GM21786 (cell line): ENCODE measurements at regions not wholly inside any gene's neighbourhood (a gene's known extent, or its start where the extent isn't known, plus 50 kb on each side); places are given as distances from the start of the nearest gene placed in this dataset.
A peak's percentile ranks its signal among the peaks of the same experiment; 100 is the strongest.
"Not testable (repeated sequence)": the region's sequence is repeated elsewhere in the genome, so short reads cannot be mapped to it uniquely, and the experiment has no call there.

Source experiments
- ATAC-seq: cut with Tn5 transposase; IDR thresholded peaks from one replicate; pipeline ENCODE4 v1.9.1; 2021; ENCODE audit not compliant: unreplicated experiment

GRCh38 chr6:134642279-134642678, 307.6 kb downstream of the ALDH8A1 start:
- no peak for ATAC-seq

- ATAC-seq = peak; percentile 71
Measured at GRCh38 chr6:134640975-134641429, 308.9 kb downstream of the ALDH8A1 start.

GRCh38 chr6:134640229-134640628, 309.7 kb downstream of the ALDH8A1 start:
- no peak for ATAC-seq

GRCh38 chr6:134637847-134638437, 312.0 kb downstream of the ALDH8A1 start:
- no peak for ATAC-seq

- ATAC-seq = no peak
Measured at GRCh38 chr6:134637282-134637681, 312.6 kb downstream of the ALDH8A1 start.

- peak; percentile 60 for ATAC-seq
Measured at GRCh38 chr6:134636186-134636799, 313.6 kb downstream of the ALDH8A1 start.

GRCh38 chr6:134634966-134635365, 314.9 kb downstream of the ALDH8A1 start:
- no peak for ATAC-seq

GRCh38 chr6:134634466-134634865, 315.4 kb downstream of the ALDH8A1 start:
- no peak for ATAC-seq

GRCh38 chr6:134632982-134633940, 315.3 kb upstream of the SGK1 start:
- not testable (repeated sequence) for ATAC-seq

- no peak for ATAC-seq
Measured at GRCh38 chr6:134632024-134632423, 314.1 kb upstream of the SGK1 start.

GRCh38 chr6:134631398-134631924, 313.5 kb upstream of the SGK1 start:
- ATAC-seq = no peak

- ATAC-seq = peak; percentile 66
Measured at GRCh38 chr6:134630508-134631121, 312.7 kb upstream of the SGK1 start.

- no peak for ATAC-seq
Measured at GRCh38 chr6:134628154-134628553, 310.2 kb upstream of the SGK1 start.

- no peak for ATAC-seq
Measured at GRCh38 chr6:134627707-134628106, 309.8 kb upstream of the SGK1 start.

GRCh38 chr6:134626589-134626988, 308.7 kb upstream of the SGK1 start:
- no peak for ATAC-seq

GRCh38 chr6:134626086-134626485, 308.2 kb upstream of the SGK1 start:
- no peak for ATAC-seq

GRCh38 chr6:134624781-134625180, 306.9 kb upstream of the SGK1 start:
- ATAC-seq = no peak

GRCh38 chr6:134623401-134623800, 305.5 kb upstream of the SGK1 start:
- ATAC-seq = no peak

- no peak for ATAC-seq
Measured at GRCh38 chr6:134622382-134623173, 304.7 kb upstream of the SGK1 start.

GRCh38 chr6:134621858-134622257, 303.9 kb upstream of the SGK1 start:
- ATAC-seq = no peak
